NCI-H1694 treated with DMSO at 0.1 percent for 48 hours (cell line): ENCODE measurements at regions not wholly inside any gene's neighbourhood (a gene's known extent, or its start where the extent isn't known, plus 50 kb on each side); places are given as distances from the start of the nearest gene placed in this dataset.
"Not testable (repeated sequence)": the region's sequence is repeated elsewhere in the genome, so short reads cannot be mapped to it uniquely, and the experiment has no call there.

Experiments
- DNase-seq: peaks from one replicate; lab custom pipeline; 2025; lab: John Stamatoyannopoulos, UW

- no peak for DNase-seq
These were observed 161.3 kb upstream of the AUTS2 start for GRCh38 chr7:69436946-69437345.

GRCh38 chr7:69438584-69439412 lies 159.5 kb upstream of the AUTS2 start:
- peak; percentile 71 for DNase-seq

- DNase-seq = no peak
These were observed 158.5 kb upstream of the AUTS2 start for GRCh38 chr7:69439636-69440325.

GRCh38 chr7:69440976-69441375 lies 157.3 kb upstream of the AUTS2 start:
- DNase-seq = no peak

GRCh38 chr7:69443136-69443535 lies 155.1 kb upstream of the AUTS2 start:
- no peak for DNase-seq

- DNase-seq = no peak
These were observed 152.7 kb upstream of the AUTS2 start for GRCh38 chr7:69445541-69445940.

- not testable (repeated sequence) for DNase-seq
These were observed 152.1 kb upstream of the AUTS2 start for GRCh38 chr7:69446213-69446612.

GRCh38 chr7:69448071-69448470 lies 150.2 kb upstream of the AUTS2 start:
- no peak for DNase-seq

GRCh38 chr7:69450456-69450855 lies 147.8 kb upstream of the AUTS2 start:
- no peak for DNase-seq

GRCh38 chr7:69451715-69452114 lies 146.6 kb upstream of the AUTS2 start:
- no peak for DNase-seq

GRCh38 chr7:69452797-69453196 lies 145.5 kb upstream of the AUTS2 start:
- DNase-seq = no peak

- no peak for DNase-seq
These were observed 140.4 kb upstream of the AUTS2 start for GRCh38 chr7:69457595-69458504.

- DNase-seq = no peak
These were observed 134.2 kb upstream of the AUTS2 start for GRCh38 chr7:69464035-69464434.

GRCh38 chr7:69465262-69465661 lies 133.0 kb upstream of the AUTS2 start:
- DNase-seq = no peak

- no peak for DNase-seq
These were observed 130.4 kb upstream of the AUTS2 start for GRCh38 chr7:69467826-69468225.

- DNase-seq = no peak
These were observed 121.9 kb upstream of the AUTS2 start for GRCh38 chr7:69476416-69476815.

GRCh38 chr7:69482676-69483075 lies 115.6 kb upstream of the AUTS2 start:
- no peak for DNase-seq

GRCh38 chr7:69489533-69489932 lies 108.7 kb upstream of the AUTS2 start:
- no peak for DNase-seq

- no peak for DNase-seq
These were observed 99.6 kb upstream of the AUTS2 start for GRCh38 chr7:69498671-69499070.

- DNase-seq = no peak
These were observed 95.9 kb upstream of the AUTS2 start for GRCh38 chr7:69502358-69502757.

GRCh38 chr7:69504733-69505420 lies 93.4 kb upstream of the AUTS2 start:
- DNase-seq = no peak

- DNase-seq = no peak
These were observed 89.5 kb upstream of the AUTS2 start for GRCh38 chr7:69508736-69509135.
